DND-41 (cell line): ENCODE measurements at regions not wholly inside any gene's neighbourhood (a gene's known extent, or its start where the extent isn't known, plus 50 kb on each side); places are given as distances from the start of the nearest gene placed in this dataset.

ENCODE experiments used
- ATAC-seq: fragments of 200-7000 bp; cut with Tn5 transposase; 3 replicates; pipeline ENCODE4 v1.9.1; 2021; ENCODE audit warnings: low read depth; ENCODE audit not compliant: insufficient read depth
- DNase-seq: peaks from one replicate; pipeline ENCODE4 v3.0.0-alpha.2; 2020
- H2AFZ ChIP-seq: 2 replicates; pipeline ENCODE4 v1.6.0; 2012; ENCODE audit warnings: low read depth, low read length
- H3K27ac ChIP-seq: 2 replicates; pipeline ENCODE4 v1.5.1; 2012; ENCODE audit warnings: low read length, inconsistent platforms
- H3K27me3 ChIP-seq: fragments of 200-600 bp; sonication (generic); 2 replicates; pipeline ENCODE4 v1.6.0; 2012; ENCODE audit warnings: low read length, mild to moderate bottlenecking, inconsistent platforms; ENCODE audit not compliant: insufficient read depth, poor library complexity
- H3K36me3 ChIP-seq: 2 replicates; pipeline ENCODE4 v1.5.1; 2012; ENCODE audit warnings: low read length, inconsistent platforms; ENCODE audit not compliant: insufficient read depth
- H3K4me1 ChIP-seq: 2 replicates; pipeline ENCODE4 v1.5.1; 2012; ENCODE audit warnings: mild to moderate bottlenecking, low read length; ENCODE audit not compliant: insufficient read depth
- H3K4me2 ChIP-seq: 2 replicates; pipeline ENCODE4 v1.6.0; 2012; ENCODE audit warnings: mild to moderate bottlenecking, moderate library complexity, low read length, inconsistent platforms; ENCODE audit not compliant: insufficient read depth
- H3K4me3 ChIP-seq, 2 experiments: fragments of 200-600 bp in 1 of 2; shearing (Covaris generic) in 1 of 2; 2 replicates each; pipeline ENCODE4 v1.5.1; 2012 to 2016; ENCODE audit warnings: inconsistent platforms in 2 of 2, low read length in 2 of 2, mild to moderate bottlenecking in 2 of 2, low read depth in 1 of 2, moderate library complexity in 1 of 2
- H3K79me2 ChIP-seq: 2 replicates; pipeline ENCODE4 v1.6.0; 2012; ENCODE audit warnings: low read length, inconsistent platforms; ENCODE audit not compliant: insufficient read depth
- H3K9ac ChIP-seq: 2 replicates; pipeline ENCODE4 v1.6.0; 2012; ENCODE audit warnings: low read depth, mild to moderate bottlenecking, inconsistent platforms, low read length, moderate library complexity
- H3K9me3 ChIP-seq: 2 replicates; pipeline ENCODE4 v1.5.1; 2012; ENCODE audit warnings: low read length, moderate library complexity, mild to moderate bottlenecking, inconsistent platforms; ENCODE audit not compliant: insufficient read depth, severe bottlenecking
- H4K20me1 ChIP-seq: 2 replicates; pipeline ENCODE4 v1.6.0; 2012; ENCODE audit warnings: low read length; ENCODE audit not compliant: insufficient read depth
- EZH2 ChIP-seq: IDR thresholded peaks from 3 replicates; pipeline ENCODE4 v1.6.1; 2012; ENCODE audit warnings: borderline replicate concordance, low read depth, mild to moderate bottlenecking, moderate library complexity, low read length, inconsistent platforms; ENCODE audit not compliant: severe bottlenecking
- TF ChIP-seq, protein P1 (sequence below): IDR thresholded peaks from 2 replicates; pipeline ENCODE4 v1.5.1; 2012; ENCODE audit warnings: borderline replicate concordance, low read length, moderate library complexity, mild to moderate bottlenecking; ENCODE audit not compliant: poor library complexity, severe bottlenecking; ENCODE audit errors: extremely low read depth

DNA sequence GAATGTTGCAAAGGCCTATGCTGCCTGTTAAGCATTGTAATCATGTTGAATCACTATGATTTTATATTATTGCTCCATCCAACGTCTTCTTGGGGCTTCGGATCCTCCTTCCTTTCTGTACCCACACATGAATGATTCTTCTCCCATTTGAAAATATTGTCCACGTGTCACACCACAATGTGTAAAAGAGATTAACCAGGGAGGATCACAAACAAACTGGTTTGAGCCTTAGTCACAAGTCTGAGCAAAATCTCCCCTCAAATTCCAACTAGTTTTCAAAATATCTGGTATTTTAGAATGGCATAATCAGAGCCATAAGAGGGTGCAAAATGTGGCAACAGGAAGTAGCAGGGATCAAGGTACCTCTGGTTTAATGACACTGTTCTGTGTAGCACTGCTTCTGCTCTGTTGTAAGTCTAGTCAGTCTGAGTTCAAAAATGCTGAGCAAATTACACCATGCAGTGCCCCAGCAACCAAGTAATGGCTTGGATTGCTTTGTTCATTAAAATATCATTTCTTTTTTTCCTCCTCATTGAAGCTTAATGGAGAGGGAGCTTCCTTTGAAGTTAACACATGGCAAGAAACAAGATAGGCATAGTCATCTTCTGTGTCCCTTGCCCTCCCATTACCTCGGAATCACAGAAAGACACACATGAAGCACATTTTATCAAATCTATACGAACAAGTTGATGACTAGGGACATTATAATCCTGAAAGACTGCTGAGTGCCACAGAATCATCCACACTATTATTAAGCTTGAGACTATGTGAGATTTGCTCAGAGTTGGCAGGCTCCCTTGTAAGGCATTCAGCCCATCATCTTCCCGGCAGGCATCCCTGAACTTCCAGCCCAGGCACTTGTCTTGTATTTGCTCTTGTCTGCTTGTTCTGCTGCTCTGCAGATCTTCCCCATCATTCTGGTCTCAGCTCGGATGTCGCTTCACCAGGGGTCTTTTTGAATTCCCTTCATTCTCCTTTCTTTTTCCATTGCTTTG lies 102.0 kb upstream of the PRLR start:
- Histone ChIP-seq H3K4me2 (no peak overlapping the region), H3K79me2 (no peaks in the 10 kb centered on the region), H3K9ac (no peak overlapping the region), H3K4me1 (no peaks in the 10 kb centered on the region), H3K4me3 (no peak overlapping the region), H3K36me3 (no peaks in the 10 kb centered on the region), H3K27me3 (no peaks in the 10 kb centered on the region), H3K27ac (no peak overlapping the region), H3K9me3 (no peaks in the 10 kb centered on the region), H2AFZ (no peak overlapping the region), H4K20me1 (no peaks in the 10 kb centered on the region)
- ATAC-seq (no peak), DNase-seq (no peak)
- TF ChIP-seq EZH2 = no peak
- TF ChIP-seq, protein P1, sequence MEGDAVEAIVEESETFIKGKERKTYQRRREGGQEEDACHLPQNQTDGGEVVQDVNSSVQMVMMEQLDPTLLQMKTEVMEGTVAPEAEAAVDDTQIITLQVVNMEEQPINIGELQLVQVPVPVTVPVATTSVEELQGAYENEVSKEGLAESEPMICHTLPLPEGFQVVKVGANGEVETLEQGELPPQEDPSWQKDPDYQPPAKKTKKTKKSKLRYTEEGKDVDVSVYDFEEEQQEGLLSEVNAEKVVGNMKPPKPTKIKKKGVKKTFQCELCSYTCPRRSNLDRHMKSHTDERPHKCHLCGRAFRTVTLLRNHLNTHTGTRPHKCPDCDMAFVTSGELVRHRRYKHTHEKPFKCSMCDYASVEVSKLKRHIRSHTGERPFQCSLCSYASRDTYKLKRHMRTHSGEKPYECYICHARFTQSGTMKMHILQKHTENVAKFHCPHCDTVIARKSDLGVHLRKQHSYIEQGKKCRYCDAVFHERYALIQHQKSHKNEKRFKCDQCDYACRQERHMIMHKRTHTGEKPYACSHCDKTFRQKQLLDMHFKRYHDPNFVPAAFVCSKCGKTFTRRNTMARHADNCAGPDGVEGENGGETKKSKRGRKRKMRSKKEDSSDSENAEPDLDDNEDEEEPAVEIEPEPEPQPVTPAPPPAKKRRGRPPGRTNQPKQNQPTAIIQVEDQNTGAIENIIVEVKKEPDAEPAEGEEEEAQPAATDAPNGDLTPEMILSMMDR = no peak

DNA sequence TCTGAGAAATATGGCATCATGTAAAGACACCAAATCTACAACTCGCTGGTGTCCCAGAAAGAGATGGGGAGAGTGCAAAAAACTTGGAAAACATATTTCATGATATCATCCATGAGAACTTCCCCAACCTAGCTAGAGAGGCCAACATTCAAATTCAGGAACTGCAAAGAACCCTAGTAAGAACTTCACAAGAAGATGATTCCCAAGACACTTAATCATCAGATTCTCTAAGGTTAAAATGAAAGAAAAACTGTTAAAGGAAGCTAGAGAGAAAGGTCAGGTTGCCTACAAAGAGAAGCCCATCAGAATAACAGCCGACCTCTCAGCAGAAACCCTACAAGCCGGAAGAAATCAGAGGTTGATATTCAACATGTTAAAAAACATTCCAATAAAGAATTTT lies 95.5 kb upstream of the PRLR start:
- H3K4me3 ChIP-seq = no peak overlapping the region
- no peaks in the 10 kb centered on the region for H4K20me1 ChIP-seq
- no peak for TF ChIP-seq EZH2
- TF ChIP-seq, protein P1 = no peak
- no peaks in the 10 kb centered on the region for H3K9me3 ChIP-seq
- no peak overlapping the region for H3K4me2 ChIP-seq
- H3K9ac ChIP-seq = no peak overlapping the region
- H3K4me1 ChIP-seq = no peaks in the 10 kb centered on the region
- no peak for ATAC-seq
- no peaks in the 10 kb centered on the region for H3K27me3 ChIP-seq
- no peak for DNase-seq
- H3K79me2 ChIP-seq = no peaks in the 10 kb centered on the region
- H3K36me3 ChIP-seq = no peaks in the 10 kb centered on the region
- no peak overlapping the region for H2AFZ ChIP-seq
- H3K27ac ChIP-seq = no peak overlapping the region

DNA sequence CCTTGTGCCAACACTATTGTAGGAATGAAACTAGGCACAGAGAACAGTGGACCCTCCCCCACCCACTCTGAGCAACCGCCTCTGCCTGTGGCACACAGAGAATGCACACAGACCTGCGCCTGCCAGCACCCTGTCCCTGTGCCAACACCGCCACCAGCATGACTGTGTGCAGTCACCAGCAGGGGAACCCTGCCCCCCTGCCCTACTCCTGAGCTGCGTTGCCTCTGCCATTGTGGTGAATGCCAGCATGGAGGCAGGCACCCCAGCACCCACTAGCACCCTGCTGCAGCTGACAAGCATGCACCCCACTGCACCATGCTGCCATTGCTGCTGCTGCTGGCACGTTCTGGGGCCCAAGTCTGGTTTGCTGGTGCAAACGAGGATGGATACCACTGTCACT lies 94.4 kb upstream of the PRLR start:
- H3K27ac ChIP-seq = no peak overlapping the region
- no peak overlapping the region for H2AFZ ChIP-seq

More for the DNA sequence above, 94.4 kb upstream of the PRLR start:
- no peak for DNase-seq
- Histone ChIP-seq H3K9ac (no peak overlapping the region), H3K4me3 (no peak overlapping the region), H3K9me3 (no peaks in the 10 kb centered on the region), H3K36me3 (no peaks in the 10 kb centered on the region), H3K4me1 (no peaks in the 10 kb centered on the region), H3K79me2 (no peaks in the 10 kb centered on the region), H4K20me1 (no peaks in the 10 kb centered on the region), H3K27me3 (no peaks in the 10 kb centered on the region), H3K4me2 (no peak overlapping the region)
- no peak for TF ChIP-seq EZH2
- TF ChIP-seq, protein P1 = no peak
- ATAC-seq = no peak
